GM19397 (cell line): ENCODE measurements at regions not wholly inside any gene's neighbourhood (a gene's known extent, or its start where the extent isn't known, plus 50 kb on each side); places are given as distances from the start of the nearest gene placed in this dataset.

Source experiments
- ATAC-seq: cut with Tn5 transposase; IDR thresholded peaks from one replicate; pipeline ENCODE4 v1.9.1; 2021; ENCODE audit warnings: mild to moderate bottlenecking, moderate library complexity; ENCODE audit not compliant: unreplicated experiment

DNA sequence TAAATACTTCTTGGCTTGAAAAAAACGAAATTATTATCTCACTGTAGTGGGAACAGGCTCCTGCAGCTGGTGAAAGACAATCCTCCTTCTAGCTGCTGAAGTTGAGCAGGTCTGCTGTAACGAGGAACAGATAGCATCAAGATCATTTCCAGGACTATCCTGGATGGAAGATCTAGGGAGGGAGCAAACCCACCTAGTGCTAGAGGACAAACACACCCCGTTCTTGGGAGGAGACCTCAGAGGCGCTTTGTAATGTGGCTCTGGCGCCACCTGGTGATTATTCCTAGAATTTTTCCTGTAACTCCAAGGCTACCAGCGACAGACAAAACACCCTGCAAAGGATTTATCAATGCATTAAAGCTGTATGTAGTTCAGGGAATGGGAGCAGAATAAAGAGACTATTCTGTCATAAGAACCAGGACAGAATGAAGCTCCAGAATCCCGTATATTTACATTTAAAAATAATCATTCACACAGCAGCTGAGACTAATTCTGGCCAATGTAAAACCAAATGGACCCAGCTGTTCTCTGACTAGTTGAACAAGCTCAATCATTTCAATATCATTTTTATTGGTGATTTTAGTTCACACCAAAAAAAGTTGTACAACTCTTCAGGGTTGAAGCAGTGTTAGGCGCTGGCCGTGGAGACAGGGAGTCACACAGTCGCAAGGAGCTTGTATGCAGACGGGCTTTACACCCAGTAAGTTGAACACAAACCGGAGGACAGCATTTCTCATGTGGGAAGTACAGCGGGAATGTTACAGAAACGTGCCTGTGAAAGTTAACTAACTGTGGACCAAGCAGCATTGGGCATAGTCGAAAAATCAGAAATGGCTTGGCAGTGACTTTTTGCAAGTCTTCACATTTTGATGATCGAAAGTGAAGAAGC, 290.3 kb downstream of the TRIB2 start:
- ATAC-seq, result peak; percentile 76

DNA sequence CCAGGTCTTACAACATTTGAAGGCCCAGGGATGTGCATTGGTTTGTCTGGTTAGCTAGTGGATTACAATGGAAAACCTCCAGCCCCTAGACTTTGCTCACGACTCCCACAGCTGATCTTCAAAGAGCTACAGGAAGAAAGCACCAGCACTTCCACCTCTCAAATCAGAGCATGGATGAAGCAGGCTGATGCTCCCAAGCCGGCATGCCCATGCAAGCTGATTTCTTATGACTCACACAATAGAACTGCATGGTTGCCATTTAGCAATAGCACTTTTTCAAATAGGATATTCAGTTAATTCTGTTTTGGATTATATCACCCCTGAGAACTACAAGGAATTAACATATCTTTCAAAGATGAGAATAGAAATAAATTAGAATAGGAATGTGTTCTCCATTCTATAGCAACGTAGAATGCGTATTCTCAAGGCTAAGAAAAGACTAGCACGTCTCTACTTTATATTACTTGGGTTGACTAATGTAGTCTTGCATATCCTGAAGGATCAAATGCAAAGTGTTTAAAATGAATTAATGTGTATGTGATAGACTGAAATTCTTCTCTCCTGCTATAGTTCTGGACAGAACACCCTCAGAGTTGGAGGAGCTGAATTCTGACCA, 292.4 kb downstream of the TRIB2 start:
- no peak for ATAC-seq

DNA sequence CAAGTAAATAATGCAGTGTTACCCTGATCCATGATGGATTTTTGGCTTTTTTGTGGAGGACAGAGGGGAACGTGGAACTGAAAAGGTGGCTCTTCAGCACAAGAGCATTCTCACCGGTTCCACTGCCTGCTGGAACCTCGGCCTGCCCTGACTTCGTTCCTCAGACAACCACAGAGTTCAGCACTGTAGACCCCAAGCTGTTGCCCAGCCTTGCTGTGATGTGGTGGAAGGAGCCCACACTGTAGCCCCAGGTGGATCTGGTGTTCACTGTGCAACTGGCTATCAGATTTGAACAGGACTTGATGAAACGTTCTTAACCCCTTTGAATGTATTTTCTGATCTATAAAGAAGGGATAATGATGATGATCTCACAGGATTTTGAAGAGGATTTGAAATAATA, 293.5 kb downstream of the TRIB2 start:
- ATAC-seq, result no peak

DNA sequence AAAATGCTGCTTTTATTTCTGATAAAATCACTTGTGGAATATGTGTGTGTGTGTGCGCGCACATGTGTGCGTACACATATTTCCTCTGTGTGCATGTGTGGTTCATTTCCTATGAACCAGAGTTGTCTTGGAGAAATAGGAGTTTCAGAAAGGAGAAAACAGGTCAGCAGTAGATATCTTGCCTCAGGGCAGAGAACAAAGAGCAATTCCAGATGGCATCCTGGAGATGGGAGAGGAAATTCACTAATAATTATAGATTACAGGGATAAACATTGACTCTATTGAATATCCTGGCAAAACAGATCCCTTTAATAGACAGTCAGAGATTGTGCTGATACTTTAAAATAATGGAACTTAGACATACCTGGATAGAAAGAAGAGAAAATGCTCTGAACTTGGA, 298.0 kb downstream of the TRIB2 start:
- ATAC-seq, result no peak

DNA sequence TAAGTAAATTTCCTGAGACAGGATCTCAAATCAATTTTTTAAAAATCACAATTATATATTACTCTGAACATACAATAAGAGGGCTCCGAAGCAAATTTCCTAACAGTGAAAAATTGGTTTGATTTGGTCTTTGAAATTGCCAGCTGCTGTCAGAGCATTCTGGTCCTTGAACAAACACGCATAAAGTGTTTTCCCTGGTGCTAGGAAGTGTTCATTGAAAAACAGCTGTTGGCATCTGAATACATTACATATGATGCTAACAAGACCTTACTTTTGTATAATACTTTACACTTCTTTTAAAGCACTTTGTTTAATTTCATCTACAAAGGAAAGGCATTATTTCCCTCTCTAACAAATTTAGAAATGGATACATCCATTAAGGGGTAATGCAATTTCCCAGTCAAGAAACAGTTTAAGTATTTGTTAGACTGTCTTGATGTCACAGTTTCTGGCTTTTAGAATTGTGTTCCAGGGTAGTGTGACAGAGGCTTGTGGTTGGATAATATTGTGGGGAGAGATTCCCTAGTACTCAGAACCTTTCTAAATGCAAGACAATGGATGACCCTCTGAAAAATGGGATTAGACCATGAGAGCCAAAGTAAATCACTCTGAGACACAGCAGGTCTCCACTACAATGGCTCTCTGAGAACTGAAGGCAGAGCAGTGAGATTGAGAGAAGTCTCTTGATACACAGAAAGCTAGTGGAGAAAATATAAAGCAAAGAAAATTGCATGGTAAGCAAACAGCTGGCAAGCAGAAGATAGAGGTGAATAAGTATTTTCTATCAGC, 299.0 kb downstream of the TRIB2 start:
- no peak for ATAC-seq

DNA sequence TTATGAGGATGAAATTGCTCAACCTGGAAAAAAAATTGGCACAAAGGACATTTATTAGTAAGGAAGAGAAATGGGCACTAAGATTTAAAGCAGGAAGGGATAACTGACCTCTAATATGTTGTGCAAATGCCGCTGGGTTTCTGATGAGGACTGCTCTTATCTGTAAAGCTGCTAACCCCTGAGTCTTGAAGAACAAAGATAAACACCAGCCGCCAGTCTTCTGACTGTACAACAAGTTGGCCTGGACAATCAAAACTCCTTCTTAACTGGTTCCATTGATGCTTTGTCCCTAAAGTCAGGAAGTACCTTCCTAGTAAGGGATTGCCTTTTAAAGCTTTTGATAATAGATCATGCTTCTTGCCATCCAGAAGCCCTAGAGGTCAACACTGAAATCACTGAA, 301.8 kb downstream of the TRIB2 start:
- ATAC-seq, result no peak

DNA sequence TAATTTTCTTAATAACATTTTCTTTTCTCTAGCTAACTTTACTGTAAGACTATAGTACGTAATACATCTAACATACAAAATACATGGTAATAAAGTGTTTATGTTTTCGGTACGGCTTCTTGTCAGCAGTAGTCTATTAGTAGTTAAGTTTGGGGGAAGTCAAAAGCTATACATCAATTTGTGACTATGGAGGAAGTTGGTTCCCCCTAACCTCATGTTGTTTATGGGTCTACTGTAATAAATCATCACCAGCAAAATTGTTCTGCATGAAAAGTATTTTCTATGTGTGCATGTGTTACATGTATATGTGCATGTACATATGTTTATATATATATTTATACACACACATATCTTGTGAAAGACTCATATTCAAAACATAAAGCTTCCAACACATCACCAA, 303.0 kb downstream of the TRIB2 start:
- no peak for ATAC-seq

DNA sequence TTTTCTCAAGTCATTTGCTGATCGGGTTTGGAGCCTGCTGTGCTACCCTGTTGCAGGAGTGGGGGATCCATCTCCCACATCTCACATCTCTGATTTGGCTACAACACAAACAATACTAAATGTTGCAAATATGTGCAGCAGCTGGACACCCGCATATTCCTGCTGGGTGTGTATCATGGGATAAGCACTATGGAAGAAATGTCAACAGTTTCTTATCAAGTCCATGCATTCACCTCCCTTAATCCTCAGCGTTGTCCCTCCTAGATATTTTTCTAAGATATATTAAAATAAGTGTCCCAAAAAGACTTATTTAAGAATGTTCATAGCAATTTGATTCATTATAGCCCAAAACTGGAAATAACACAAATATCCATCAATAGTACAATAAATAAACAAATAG, 303.7 kb downstream of the TRIB2 start:
- no peak for ATAC-seq

DNA sequence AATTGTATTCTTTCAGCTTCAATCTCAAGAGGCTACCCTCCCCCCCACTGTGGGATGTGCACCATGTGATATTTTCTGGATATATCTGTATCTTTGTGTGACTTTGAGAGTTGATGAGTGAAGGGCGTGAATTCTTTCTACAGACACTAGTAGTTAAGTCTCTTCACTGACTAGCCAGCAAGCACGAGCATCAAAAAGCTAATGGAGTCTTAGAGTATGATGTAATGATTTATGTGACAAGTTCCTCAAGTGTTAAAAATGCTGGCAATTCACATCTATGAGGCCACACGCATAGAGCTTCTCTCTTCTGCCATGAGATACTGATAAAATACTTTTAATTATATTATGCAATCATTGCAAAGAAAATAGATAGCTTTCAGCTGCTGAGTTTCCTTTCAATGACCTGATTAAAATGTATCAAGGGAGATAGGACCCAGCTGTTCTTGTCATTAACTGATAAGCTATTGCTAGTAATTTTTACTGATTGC, 304.8 kb downstream of the TRIB2 start:
- no peak for ATAC-seq

DNA sequence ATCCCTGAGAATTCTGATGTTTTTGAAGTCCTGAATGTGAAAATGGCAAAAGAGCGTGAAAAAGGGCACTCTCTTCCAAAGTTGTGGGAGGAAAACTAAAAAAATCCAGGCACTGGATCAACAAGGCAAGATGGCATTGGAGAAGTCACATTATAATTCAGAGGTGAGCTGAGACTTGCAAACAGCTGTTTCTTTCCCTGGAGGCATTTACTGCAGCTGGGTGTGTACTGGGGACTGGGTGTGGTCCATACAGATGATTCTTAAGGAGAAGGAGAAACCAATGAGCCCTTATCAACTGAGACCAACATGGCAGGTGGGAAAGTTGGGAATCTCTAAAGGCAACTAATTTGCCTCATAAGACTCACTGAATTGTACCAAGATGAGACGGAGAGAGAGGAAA, 313.9 kb downstream of the TRIB2 start:
- ATAC-seq, result no peak

DNA sequence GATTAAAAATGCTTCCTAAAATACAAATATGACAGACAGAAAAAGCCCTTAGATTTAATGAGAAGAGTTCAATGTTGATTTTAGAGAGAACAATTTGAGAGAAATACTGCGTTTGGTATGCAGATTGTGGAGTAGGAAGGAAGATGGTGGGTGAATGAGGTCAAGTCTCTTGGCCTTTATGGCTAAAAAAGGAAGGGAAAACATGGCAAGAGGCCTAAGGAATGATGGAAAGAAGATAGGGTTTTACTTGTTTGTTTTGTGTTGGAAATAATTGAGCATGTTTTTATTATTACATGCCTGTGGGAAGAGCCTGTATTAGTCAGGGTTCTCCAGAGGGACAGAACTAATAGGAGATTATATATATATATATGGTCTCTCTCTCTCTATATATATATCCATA, 318.1 kb downstream of the TRIB2 start:
- no peak for ATAC-seq

DNA sequence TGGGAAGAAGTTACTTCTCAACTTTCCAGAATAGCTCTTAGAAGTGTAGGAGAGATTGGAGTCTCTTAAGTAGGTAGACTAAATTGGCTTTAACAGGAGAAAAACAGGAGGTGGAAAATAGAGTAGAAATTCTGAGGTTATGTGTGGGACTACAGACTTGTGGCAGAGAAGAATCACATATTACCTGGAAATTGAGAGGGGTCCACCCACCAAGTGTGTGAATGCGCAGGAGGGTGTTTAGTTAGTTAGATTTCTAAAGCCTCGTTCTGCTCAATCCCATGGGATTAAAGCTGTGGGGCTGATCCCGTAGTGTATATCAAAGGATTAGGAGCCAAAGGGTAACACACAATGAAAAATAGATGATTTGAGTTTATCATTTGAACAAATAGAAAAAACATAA, 319.1 kb downstream of the TRIB2 start:
- no peak for ATAC-seq

DNA sequence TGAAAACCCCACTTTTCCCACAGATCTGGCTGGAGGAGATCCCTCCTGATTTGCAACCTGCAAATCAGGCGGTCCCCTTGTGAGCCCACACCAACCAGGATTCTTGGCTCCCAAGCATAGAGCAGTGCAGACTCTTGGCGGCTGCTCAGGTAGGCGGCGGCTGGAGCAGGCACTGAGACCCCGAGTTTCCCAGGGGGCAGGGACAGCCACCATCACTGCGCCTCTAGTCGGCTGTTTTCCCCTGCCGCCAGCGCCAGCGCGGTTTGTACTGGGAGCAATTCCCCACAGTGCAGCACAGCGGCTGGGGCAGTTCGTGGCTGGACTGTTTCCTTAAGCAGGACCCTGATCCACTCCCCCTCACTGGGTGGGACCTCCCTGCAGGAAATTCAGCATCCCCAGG, 323.3 kb downstream of the TRIB2 start:
- ATAC-seq, result no peak

DNA sequence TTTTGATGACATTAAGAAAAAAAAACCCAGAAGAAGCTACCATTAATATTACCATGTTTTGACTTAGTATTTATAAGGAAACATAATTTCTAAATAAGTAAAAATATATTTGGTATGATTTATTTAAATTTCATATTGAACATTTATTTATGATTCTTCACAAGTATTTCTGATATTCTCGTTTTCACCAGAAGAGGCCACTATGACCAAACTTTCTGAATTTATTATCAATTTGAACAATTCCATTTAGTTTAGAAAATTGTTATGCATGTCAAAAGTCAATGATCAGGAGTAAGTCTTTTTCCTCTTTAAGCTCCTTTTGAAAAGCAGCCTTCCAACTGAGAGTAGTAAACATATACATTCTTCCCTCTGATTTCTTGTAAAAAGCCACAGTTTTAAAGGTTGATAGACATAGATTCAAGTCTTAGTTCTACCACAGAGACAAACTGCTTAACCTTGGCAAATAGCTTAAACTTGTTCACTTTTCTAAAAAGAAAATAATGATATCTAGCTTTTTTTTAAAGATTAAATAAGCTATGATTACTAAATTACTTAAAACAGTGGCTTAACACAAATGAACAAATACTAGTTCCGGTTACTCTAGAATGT, 329.9 kb downstream of the TRIB2 start:
- ATAC-seq, result no peak

DNA sequence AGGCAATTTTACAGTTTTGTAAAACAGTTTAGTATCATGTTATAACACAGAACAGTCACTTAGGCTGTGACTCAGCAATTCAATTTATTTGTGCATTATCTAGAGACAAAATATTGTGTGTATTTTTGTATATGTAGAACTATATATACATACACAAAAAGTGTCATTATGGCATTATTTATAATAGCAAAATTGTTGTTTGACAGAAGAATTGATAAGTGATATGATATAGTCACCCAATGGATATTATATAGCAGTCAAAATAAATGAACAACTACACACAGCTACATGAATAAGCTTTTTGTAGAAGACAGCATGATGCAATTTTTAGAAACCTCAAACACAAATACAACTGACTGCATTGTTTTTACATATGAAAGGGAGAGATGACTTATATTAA, 334.0 kb downstream of the TRIB2 start:
- ATAC-seq, result no peak

DNA sequence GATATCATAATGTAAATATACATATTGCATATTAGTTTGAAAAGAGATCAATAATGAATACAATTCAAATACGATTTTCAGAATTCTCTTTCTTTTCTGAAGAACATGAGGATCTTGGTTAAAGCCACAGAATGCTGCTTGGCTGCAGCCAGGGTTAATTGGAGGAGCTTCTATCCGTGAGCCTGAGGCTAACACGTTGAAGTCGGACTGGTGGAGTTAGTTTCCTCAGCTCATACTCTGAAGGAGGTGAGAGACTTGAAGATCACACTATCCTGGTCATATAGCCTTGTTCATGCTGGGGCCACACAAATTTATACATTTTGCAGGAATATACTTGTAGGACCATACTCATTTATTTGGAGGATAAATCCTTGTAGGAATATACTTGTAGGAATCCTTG, 335.8 kb downstream of the TRIB2 start:
- no peak for ATAC-seq

DNA sequence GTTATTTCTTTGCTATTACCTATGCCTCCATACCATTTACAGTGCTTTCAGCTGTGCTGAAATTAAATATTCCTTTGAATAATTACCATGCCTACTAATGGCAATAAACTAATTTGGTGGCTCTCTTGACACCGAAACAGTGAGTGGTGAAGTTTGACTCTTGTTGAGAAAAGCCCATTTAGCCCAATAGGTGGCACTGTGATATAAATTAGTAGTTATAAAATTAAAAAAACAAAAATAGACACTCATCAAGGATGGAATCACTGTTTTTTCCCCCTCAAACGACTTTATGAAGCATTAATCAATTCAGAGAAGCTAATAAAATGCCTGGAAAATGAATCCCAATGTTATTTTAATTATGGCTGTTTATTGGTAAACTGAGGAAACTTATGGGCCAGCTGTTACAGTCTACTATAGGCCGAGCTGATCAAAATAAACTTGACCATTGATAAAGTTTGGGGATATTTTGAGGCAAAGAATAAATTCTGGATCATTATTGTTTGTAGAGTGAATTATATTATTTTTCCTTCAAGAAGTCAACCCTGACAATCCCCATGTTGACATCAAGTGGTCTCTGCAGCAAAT, 339.6 kb downstream of the TRIB2 start:
- ATAC-seq, result no peak

DNA sequence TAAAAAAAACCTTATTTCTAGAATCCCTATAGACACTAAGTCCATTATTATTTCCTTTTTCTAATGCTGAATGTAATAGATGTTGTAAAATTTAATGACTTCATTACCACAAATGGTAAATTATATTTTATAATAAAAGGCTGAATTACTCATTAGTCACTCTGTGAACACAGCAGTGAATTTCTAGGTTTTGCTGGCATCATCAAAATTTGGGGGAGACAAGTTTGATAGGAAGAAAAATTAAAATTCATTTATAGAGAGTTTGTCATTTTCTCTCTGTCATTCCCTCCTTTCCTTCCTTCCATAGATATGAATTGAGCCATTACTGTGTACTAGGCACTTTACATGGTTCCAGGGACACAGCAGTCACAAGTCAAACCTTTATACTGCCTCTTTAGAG, 340.9 kb downstream of the TRIB2 start:
- ATAC-seq, result no peak

DNA sequence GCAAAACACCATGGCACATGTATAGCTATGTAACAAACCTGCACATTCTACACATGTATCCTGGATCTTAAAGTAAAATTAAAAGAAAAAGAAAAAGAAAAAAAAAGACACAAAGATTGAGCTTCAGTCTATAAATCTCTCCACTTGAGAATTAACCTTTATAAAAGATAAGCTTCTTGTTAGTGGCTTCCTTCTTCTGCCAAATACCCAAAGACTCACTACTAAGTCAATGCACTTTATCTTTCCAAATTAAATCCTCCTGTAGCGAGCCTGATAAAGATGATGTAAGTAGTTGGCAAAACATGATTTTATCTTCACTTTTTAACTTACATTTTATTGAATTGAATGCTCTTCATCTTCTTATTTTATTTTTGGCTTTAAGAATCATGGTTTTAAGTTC, 349.9 kb downstream of the TRIB2 start:
- no peak for ATAC-seq

DNA sequence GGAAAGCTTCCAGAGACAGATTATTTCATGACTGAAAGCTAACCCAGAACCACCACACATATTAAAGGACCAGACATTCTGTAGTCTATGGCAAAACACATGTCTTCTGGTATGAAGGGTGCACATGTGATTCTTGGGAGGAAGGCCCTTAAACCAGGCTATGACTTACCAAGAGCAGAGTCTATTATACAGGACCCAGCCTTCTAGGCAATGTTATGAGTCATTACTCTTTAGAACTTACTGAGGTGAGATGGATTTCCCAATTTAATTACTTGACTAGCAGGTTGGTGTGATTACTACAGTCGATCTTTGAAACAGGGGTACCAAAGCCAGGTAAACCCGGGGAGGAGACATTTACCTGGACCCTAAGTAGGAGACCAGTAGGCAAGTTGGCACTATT, 350.8 kb downstream of the TRIB2 start:
- ATAC-seq, result no peak

DNA sequence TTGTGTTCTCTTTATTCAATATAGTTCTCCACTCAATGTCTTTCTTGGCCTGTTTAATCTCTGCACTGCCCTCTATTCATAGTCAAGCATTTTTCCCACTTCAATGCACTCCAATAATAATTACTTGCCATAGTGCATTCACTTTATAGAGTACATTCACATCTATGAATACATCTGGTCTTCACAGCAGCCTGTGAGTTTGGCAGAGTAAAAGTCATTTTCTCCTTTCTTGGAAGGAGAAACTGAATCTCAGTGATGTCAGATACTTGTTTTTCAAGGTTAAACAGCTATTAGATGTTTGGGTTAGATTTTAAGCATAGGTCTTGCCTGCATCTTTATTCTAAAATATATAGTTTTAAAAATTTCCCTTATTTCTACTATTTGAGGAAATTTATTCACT, 373.2 kb downstream of the TRIB2 start:
- ATAC-seq, result no peak
